GM12878 (cell line): ENCODE measurements at regions not wholly inside any gene's neighbourhood (a gene's known extent, or its start where the extent isn't known, plus 50 kb on each side); places are given as distances from the start of the nearest gene placed in this dataset.

ENCODE experiments used
- ATAC-seq: fragments of 200-7000 bp; cut with Tn5 transposase; 3 replicates; pipeline ENCODE4 v1.9.1; 2020; ENCODE audit warnings: mild to moderate bottlenecking, moderate library complexity
- BruUV-seq: library from RNA; stranded (reverse); fragments of 400-500 nt; replicated peaks from 2 replicates; lab custom pipeline; 2021; lab: Mats Ljungman, UMichigan
- CTCF ChIA-PET: fragments of 300-600 bp; sonication (Branson Sonifier 250); formaldehyde crosslinking; extraction: SDS; loops from one replicate; lab custom pipeline; 2021; ENCODE audit warnings: inconsistent platforms; lab: Yijun Ruan, JAX
- POLR2A ChIA-PET: fragments of 350-600 bp; formaldehyde crosslinking; extraction: SDS; loops from one replicate; lab custom pipeline; 2021; ENCODE audit warnings: inconsistent platforms; lab: Charles Lee
- RAD21 ChIA-PET: fragments of 300-600 bp; sonication (Branson Sonifier 250); formaldehyde crosslinking; loops from one replicate; lab custom pipeline; 2023; ENCODE audit warnings: antibody characterized with exemption; ENCODE audit not compliant: unreplicated experiment; lab: Charles Lee
- SMC1A ChIA-PET: fragments of 300-600 bp; sonication (Branson Sonifier 250); formaldehyde crosslinking; loops from one replicate; lab custom pipeline; 2023; ENCODE audit not compliant: unreplicated experiment, uncharacterized antibody; lab: Charles Lee
- DNase-seq: peaks from one replicate; pipeline ENCODE4 v3.0.0-alpha.2; 2011; ENCODE audit warnings: low read depth, low spot score
- FAIRE-seq: peaks from 3 replicates; lab custom pipeline; 2011; peaks lifted over from hg19 to GRCh38; lab: Jason Lieb, UNC
- H2AFZ ChIP-seq: 2 replicates; pipeline ENCODE4 v1.6.0; 2011; ENCODE audit warnings: low read depth, low read length, control low read depth; ENCODE audit not compliant: control insufficient read depth
- H3K27ac ChIP-seq: 2 replicates; pipeline ENCODE4 v1.5.1; 2011; ENCODE audit warnings: control low read depth; ENCODE audit not compliant: control insufficient read depth, insufficient read depth
- H3K27me3 ChIP-seq, 2 experiments: replicated peaks in 1 of 2; 2 replicates each; pipeline versions ENCODE4 v1.6.0 to v1.6.1; 2011; ENCODE audit warnings: low read length in 1 of 2; ENCODE audit not compliant: control insufficient read depth in 2 of 2, insufficient read depth in 2 of 2
- H3K36me3 ChIP-seq, 2 experiments: 2 replicates each; pipeline ENCODE4 v1.5.1; 2011; ENCODE audit warnings: low read length in 1 of 2; ENCODE audit not compliant: control insufficient read depth in 2 of 2, insufficient read depth in 2 of 2
- H3K4me1 ChIP-seq: 2 replicates; pipeline ENCODE4 v1.6.1; 2011; ENCODE audit warnings: mild to moderate bottlenecking, low read length, moderate library complexity, mixed read lengths; ENCODE audit not compliant: control insufficient read depth, insufficient read depth
- H3K4me2 ChIP-seq: 2 replicates; pipeline ENCODE4 v1.6.0; 2011; ENCODE audit warnings: control low read depth; ENCODE audit not compliant: control insufficient read depth, insufficient read depth
- H3K4me3 ChIP-seq: fragments of 200-600 bp; sonication (generic); 2 replicates; pipeline ENCODE4 v1.5.1; 2016
- H3K79me2 ChIP-seq: 2 replicates; pipeline ENCODE4 v1.6.0; 2011; ENCODE audit warnings: low read length; ENCODE audit not compliant: control insufficient read depth, insufficient read depth
- H3K9ac ChIP-seq: 2 replicates; pipeline ENCODE4 v1.8.0; 2011; ENCODE audit warnings: low read length, control low read depth, mixed read lengths; ENCODE audit not compliant: control insufficient read depth, insufficient read depth
- H3K9me3 ChIP-seq: replicated peaks from 3 replicates; pipeline ENCODE4 v1.5.1; 2011; ENCODE audit warnings: mild to moderate bottlenecking, low read length; ENCODE audit not compliant: control insufficient read depth, insufficient read depth
- H4K20me1 ChIP-seq: 2 replicates; pipeline ENCODE4 v1.6.0; 2011; ENCODE audit not compliant: control insufficient read depth, insufficient read depth
- BCLAF1 ChIP-seq: fragments of 450-650 bp; IDR thresholded peaks from 2 replicates; pipeline ENCODE4 v1.6.1; 2017; ENCODE audit warnings: antibody characterized with exemption, mild to moderate bottlenecking, moderate library complexity
- BRCA1 ChIP-seq: IDR thresholded peaks from 2 replicates; pipeline ENCODE4 v1.6.1; 2011; ENCODE audit warnings: low read depth, low read length, improper control_type of control experiment
- CREM ChIP-seq: IDR thresholded peaks from 2 replicates; pipeline ENCODE4 v1.6.1; 2014; ENCODE audit warnings: antibody characterized with exemption, low read depth
- ESRRA ChIP-seq: IDR thresholded peaks from 2 replicates; pipeline ENCODE4 v1.6.1; 2012; ENCODE audit warnings: mild to moderate bottlenecking, low read length, improper control_type of control experiment
- HCFC1 ChIP-seq: fragments of 150-350 bp; IDR thresholded peaks from 2 replicates; pipeline ENCODE4 v1.6.1; 2014; ENCODE audit warnings: low read length
- HDGF ChIP-seq: fragments of 450-650 bp; IDR thresholded peaks from 2 replicates; pipeline ENCODE4 v1.6.1; 2016; ENCODE audit warnings: antibody characterized with exemption
- IKZF2 ChIP-seq, 2 experiments: fragments of 450-650 bp; IDR thresholded peaks; 2 replicates each; pipeline ENCODE4 v1.6.1; 2017; ENCODE audit warnings: mild to moderate bottlenecking in 2 of 2, moderate library complexity in 2 of 2
- KDM1A ChIP-seq: fragments of 200-600 bp; sonication (generic); IDR thresholded peaks from 2 replicates; pipeline ENCODE4 v1.6.1; 2016; ENCODE audit warnings: borderline replicate concordance
- LARP7 ChIP-seq: fragments of 450-650 bp; IDR thresholded peaks from 2 replicates; pipeline ENCODE4 v1.6.1; 2017; ENCODE audit warnings: mild to moderate bottlenecking
- MEF2A ChIP-seq: IDR thresholded peaks from 2 replicates; pipeline ENCODE4 v1.6.1; 2011; ENCODE audit warnings: low read depth, mild to moderate bottlenecking, low read length, moderate library complexity; ENCODE audit not compliant: insufficient read depth
- MTA2 ChIP-seq: fragments of 450-650 bp; IDR thresholded peaks from 2 replicates; pipeline ENCODE4 v1.6.1; 2016; ENCODE audit warnings: low read depth, mild to moderate bottlenecking, moderate library complexity
- PAX8 ChIP-seq: fragments of 450-650 bp; IDR thresholded peaks from 2 replicates; pipeline ENCODE4 v1.6.1; 2017; ENCODE audit warnings: mild to moderate bottlenecking, moderate library complexity
- POLR2AphosphoS2 ChIP-seq: IDR thresholded peaks from 2 replicates; pipeline ENCODE4 v1.6.1; 2011; ENCODE audit warnings: low read depth, mild to moderate bottlenecking, low read length, improper control_type of control experiment, moderate library complexity
- POU2F2 ChIP-seq: IDR thresholded peaks from 3 replicates; pipeline ENCODE4 v1.6.1; 2011; ENCODE audit warnings: low read depth, mild to moderate bottlenecking, low read length, borderline replicate concordance
- SMARCA5 ChIP-seq: fragments of 450-650 bp; IDR thresholded peaks from 2 replicates; pipeline ENCODE4 v1.6.1; 2017; ENCODE audit warnings: mild to moderate bottlenecking
- SUZ12 ChIP-seq: fragments of 200-600 bp; sonication (generic); IDR thresholded peaks from one replicate; pipeline ENCODE4 v1.6.1; 2018; ENCODE audit warnings: antibody characterized with exemption, mild to moderate bottlenecking; ENCODE audit not compliant: unreplicated experiment
- YBX1 ChIP-seq: fragments of 450-650 bp; IDR thresholded peaks from 2 replicates; pipeline ENCODE4 v1.6.1; 2016; ENCODE audit warnings: antibody characterized with exemption
- ZBED1 ChIP-seq: IDR thresholded peaks from 2 replicates; pipeline ENCODE4 v1.6.1; 2016; ENCODE audit warnings: borderline replicate concordance
- ZNF274 ChIP-seq: IDR thresholded peaks from one replicate; pipeline ENCODE4 v1.8.0; 2011; ENCODE audit not compliant: insufficient read length, insufficient read depth
- WGBS: methylation state at CpG from one replicate; pipeline ENCODE4 v1.1.6; 2016; ENCODE audit warnings: low lambda C conversion rate; ENCODE audit not compliant: insufficient replicate concordance, insufficient coverage; ENCODE audit errors: missing lambda C conversion rate; 5-methylcytosine and 5-hydroxymethylcytosine counted together
- in situ Hi-C: fragments of 300-500 bp; cut with MboI; formaldehyde crosslinking; loops from 9 replicates; pipeline ENCODE4 v1.14.3; 2018; ENCODE audit warnings: mixed read lengths
- intact Hi-C: fragments of 100-400 bp; cut with micrococcal nuclease; formaldehyde crosslinking; loops from one replicate; pipeline ENCODE4 v1.14.2; 2022; ENCODE audit not compliant: unreplicated experiment

- TF ChIP-seq BCLAF1 = no peak
Measured at GRCh38 chrX:131704136-131704695, 160.3 kb downstream of the OR13H1 start (continued).

- ChIA-PET CTCF (interaction anchor here (1.3 to 1.5 kb wide), 4 partner anchors 32 to 104 kb away, joined by 4 to 7 read pairs (median 6); no protein-coding TSS in a partner anchor), RAD21 (interaction anchor here (1.3 to 2.4 kb wide), 5 partner anchors 25 to 103 kb away, joined by 3 to 8 read pairs (median 5); no protein-coding TSS in a partner anchor)
- no peak for FAIRE-seq
Measured at GRCh38 chrX:131709553-131709952, 165.7 kb downstream of the OR13H1 start.

More at GRCh38 chrX:131709553-131709952, 165.7 kb downstream of the OR13H1 start:
- in situ Hi-C loops (no loop called here), intact Hi-C loops (no loop called here)
- H3K27ac ChIP-seq = no peak overlapping the region
- ATAC-seq = no peak
- peaks cover 2% of the 10 kb centered on the region; the same call in 2 of the 3 replicates for H3K9me3 ChIP-seq
- H2AFZ ChIP-seq = no peak overlapping the region
- H3K4me2 ChIP-seq = no peak overlapping the region
- TF ChIP-seq ZNF274 (no peak), POU2F2 (no peak), KDM1A (no peak), CREM (no peak), ESRRA (no peak), ZBED1 (no peak), PAX8 (no peak), HDGF (no peak), SMARCA5 (no peak), BRCA1 (no peak), YBX1 (no peak), SUZ12 (no peak), MEF2A (no peak), LARP7 (no peak), POLR2AphosphoS2 (no peak), MTA2 (no peak), IKZF2 (IDR thresholded peaks at IDR 0.05) (no peak), HCFC1 (no peak)
- no TSS peak for BruUV-seq
- H3K4me1 ChIP-seq = no peaks in the 10 kb centered on the region
- DNase-seq = no peak
- no peak overlapping the region for H3K4me3 ChIP-seq
- H3K27me3 ChIP-seq = no peaks in the 10 kb centered on the region
- no peaks in the 10 kb centered on the region; a peak in 2 of 4 replicates for H3K36me3 ChIP-seq
- H3K9ac ChIP-seq = no peak overlapping the region
- SMC1A ChIA-PET = interaction anchor here (3.1 kb wide), 1 partner anchor 37 kb away, joined by 9 read pairs; no protein-coding TSS in a partner anchor
- WGBS = 42% methylated on average over 6 of the region's 6 CpGs
- POLR2A ChIA-PET = no interaction called here
- H4K20me1 ChIP-seq = no peaks in the 10 kb centered on the region
- no peaks in the 10 kb centered on the region for H3K79me2 ChIP-seq
